ENCODE measurements at regions not wholly inside any gene's neighbourhood (a gene's known extent, or its start where the extent isn't known, plus 50 kb on each side); places are given as distances from the start of the nearest gene placed in this dataset.

GRCh38 chr4:27398631-27399310, 538.1 kb downstream of the STIM2 start:
- TF ChIP-seq CTCF (IDR thresholded peaks at IDR 0.05) (no peak), POLR2A (IDR thresholded peaks at IDR 0.05) (no peak)

All from heart left ventricle (tissue), 13 donors.